Testis (tissue), 2 donors: ENCODE measurements at regions not wholly inside any gene's neighbourhood (a gene's known extent, or its start where the extent isn't known, plus 50 kb on each side); places are given as distances from the start of the nearest gene placed in this dataset.
A peak's percentile ranks its signal among the peaks of the same experiment; 100 is the strongest.

Experiments used
- DNase-seq: peaks from one replicate; pipeline ENCODE4 v3.0.0-alpha.2; 2019
- H3K27ac ChIP-seq, 2 donors: fragments of 200-600 bp; sonication (generic); one replicate each; pipeline ENCODE4 v1.5.1; 2019
- H3K27me3 ChIP-seq: fragments of 200-600 bp; sonication (generic); one replicate; pipeline ENCODE4 v1.5.1; 2019
- H3K36me3 ChIP-seq: fragments of 200-600 bp; sonication (generic); one replicate; pipeline ENCODE4 v1.5.1; 2017; ENCODE audit warnings: low read depth; ENCODE audit errors: missing control alignments
- H3K4me1 ChIP-seq: fragments of 200-600 bp; sonication (generic); one replicate; pipeline ENCODE4 v1.5.1; 2019
- H3K4me3 ChIP-seq, 2 donors: fragments of 200-600 bp; sonication (generic); one replicate each; pipeline ENCODE4 v1.5.1; 2017 to 2019
- H3K9me3 ChIP-seq: fragments of 200-600 bp; sonication (generic); one replicate; pipeline ENCODE4 v1.5.1; 2017
- POLR2A ChIP-seq: fragments of 450-650 bp; IDR thresholded peaks from one replicate; pipeline ENCODE4 v1.6.1; 2017; ENCODE audit warnings: antibody characterized with exemption, mild to moderate bottlenecking, moderate library complexity
- WGBS, 2 donors: methylation state at CpG; one replicate each; pipeline ENCODE4 v1.1.5; 2018; 5-methylcytosine and 5-hydroxymethylcytosine counted together
- intact Hi-C: fragments of 100-400 bp; cut with DNase I; formaldehyde crosslinking; loops from one replicate; pipeline ENCODE4 v1.15.1; 2023; ENCODE audit warnings: low total_unique reads
- TF ChIP-seq, protein P1 (sequence below), 3 experiments: fragments of 450-650 bp in 2 of 3; fragments of 200-600 bp in 1 of 3; sonication (generic) in 1 of 3; IDR thresholded peaks; one replicate each; pipeline ENCODE4 v1.5.1; 2016 to 2019; ENCODE audit warnings: antibody characterized with exemption in 3 of 3, mild to moderate bottlenecking in 2 of 3, moderate library complexity in 1 of 3

DNA sequence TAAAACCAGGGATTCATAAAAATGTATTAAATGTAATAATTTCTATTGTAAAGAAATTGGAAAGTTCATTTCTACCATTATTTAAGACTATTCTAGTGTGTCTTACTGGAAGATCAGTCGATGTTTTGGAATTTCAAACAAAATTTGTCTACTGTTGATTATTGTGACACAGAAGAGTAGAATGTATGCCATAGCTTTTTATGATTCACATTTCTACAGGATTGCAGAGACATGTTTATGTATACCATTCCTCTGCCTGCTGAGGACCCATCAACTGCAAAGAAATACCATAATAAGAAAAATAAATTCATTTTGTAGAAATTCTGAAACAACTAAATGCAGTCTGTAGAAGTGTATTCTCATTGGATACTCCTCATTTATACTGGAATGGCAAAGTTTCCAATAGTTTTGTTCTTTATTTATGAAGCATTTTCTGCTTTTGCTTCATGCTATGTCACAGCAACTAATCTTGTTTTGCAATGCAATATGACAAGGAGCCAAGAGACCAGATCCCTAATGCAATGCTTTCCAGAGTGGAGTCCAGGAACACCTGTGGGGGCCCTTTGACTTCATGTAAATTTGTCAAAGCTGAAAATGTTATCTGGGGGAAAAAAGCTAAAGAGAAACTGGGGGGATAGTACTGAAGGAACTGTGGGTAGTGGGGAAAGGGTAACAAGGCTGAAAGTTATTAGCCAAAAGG, 172.9 kb upstream of the LRIG3 start:
- TF ChIP-seq, protein P1, sequence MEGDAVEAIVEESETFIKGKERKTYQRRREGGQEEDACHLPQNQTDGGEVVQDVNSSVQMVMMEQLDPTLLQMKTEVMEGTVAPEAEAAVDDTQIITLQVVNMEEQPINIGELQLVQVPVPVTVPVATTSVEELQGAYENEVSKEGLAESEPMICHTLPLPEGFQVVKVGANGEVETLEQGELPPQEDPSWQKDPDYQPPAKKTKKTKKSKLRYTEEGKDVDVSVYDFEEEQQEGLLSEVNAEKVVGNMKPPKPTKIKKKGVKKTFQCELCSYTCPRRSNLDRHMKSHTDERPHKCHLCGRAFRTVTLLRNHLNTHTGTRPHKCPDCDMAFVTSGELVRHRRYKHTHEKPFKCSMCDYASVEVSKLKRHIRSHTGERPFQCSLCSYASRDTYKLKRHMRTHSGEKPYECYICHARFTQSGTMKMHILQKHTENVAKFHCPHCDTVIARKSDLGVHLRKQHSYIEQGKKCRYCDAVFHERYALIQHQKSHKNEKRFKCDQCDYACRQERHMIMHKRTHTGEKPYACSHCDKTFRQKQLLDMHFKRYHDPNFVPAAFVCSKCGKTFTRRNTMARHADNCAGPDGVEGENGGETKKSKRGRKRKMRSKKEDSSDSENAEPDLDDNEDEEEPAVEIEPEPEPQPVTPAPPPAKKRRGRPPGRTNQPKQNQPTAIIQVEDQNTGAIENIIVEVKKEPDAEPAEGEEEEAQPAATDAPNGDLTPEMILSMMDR (IDR thresholded peaks at IDR 0.05): no peak
- TF ChIP-seq POLR2A: no peak
- no peak for DNase-seq
- WGBS, 2 donors: 97 to 100% methylated on average over 1 of the region's 1 CpG
- Histone ChIP-seq H3K36me3 (no peaks in the 10 kb centered on the region), H3K27me3 (no peaks in the 10 kb centered on the region), H3K4me3 (no peak overlapping the region), H3K27ac (no peak overlapping the region), H3K4me1 (no peaks in the 10 kb centered on the region), H3K9me3 (no peaks in the 10 kb centered on the region)
- intact Hi-C loops: no loop called here

- Histone ChIP-seq H3K9me3 (no peaks in the 10 kb centered on the region), H3K27me3 (no peaks in the 10 kb centered on the region), H3K4me1 (no peaks in the 10 kb centered on the region), H3K27ac (no peak overlapping the region), H3K36me3 (no peaks in the 10 kb centered on the region), H3K4me3 (no peak overlapping the region)
- no peak for DNase-seq
- intact Hi-C loops: loop anchor here (10.0 kb wide), 1 partner anchor 544 kb away; no protein-coding TSS in a partner anchor
- TF ChIP-seq POLR2A: no peak
- TF ChIP-seq, protein P1 (IDR thresholded peaks at IDR 0.05): no peak
- 70 to 73% methylated on average over 5 of the region's 5 CpGs for WGBS, 2 donors
Measured at GRCh38 chr12:59088673-59089072, 168.4 kb upstream of the LRIG3 start.

GRCh38 chr12:59087691-59088090, 167.4 kb upstream of the LRIG3 start:
- H3K4me1 ChIP-seq: no peaks in the 10 kb centered on the region
- no peak for DNase-seq
- TF ChIP-seq POLR2A: no peak
- TF ChIP-seq, protein P1 (IDR thresholded peaks at IDR 0.05): no peak
- H3K9me3 ChIP-seq: no peaks in the 10 kb centered on the region
- no peak overlapping the region for H3K27ac ChIP-seq
- H3K36me3 ChIP-seq: no peaks in the 10 kb centered on the region
- no peak overlapping the region for H3K4me3 ChIP-seq
- intact Hi-C loops: loop anchor here (10.0 kb wide), 1 partner anchor 543 kb away; no protein-coding TSS in a partner anchor
- WGBS, 2 donors: 68 to 71% methylated on average over 3 of the region's 3 CpGs
- H3K27me3 ChIP-seq: no peaks in the 10 kb centered on the region

DNA sequence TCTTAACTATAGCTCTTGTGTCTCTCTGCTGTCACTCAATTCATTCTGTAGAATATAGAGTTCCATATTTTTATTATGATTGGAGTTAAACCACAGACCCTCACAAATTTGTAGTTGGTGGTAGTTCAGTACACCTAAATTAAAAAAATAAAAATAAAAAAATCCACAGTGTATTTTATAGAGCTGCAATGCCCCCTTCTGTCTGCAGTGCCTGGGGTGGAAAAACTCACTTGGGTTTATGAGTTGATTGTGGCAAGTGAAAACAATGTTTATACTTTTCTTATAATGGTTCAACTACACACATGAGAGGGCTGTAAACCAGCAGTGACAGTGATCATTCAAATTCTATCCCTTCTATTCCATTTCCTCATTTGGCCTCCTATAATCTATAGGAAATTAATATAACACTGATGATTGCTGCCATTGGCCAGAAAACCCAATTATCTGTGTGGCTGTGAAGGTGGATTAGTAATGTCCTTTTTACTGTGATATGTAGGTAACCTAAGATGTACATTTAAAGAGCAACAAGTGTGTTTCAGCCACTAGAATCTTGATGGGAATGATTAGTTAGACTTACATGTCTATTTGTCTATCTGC, 166.9 kb upstream of the LRIG3 start:
- no peaks in the 10 kb centered on the region for H3K36me3 ChIP-seq
- DNase-seq: no peak

More for the DNA sequence above, 166.9 kb upstream of the LRIG3 start:
- H3K4me3 ChIP-seq: no peak overlapping the region
- no peaks in the 10 kb centered on the region for H3K4me1 ChIP-seq
- no peaks in the 10 kb centered on the region for H3K27me3 ChIP-seq
- intact Hi-C loops: loop anchor here (10.0 kb wide), 1 partner anchor 542 kb away; no protein-coding TSS in a partner anchor
- no peaks in the 10 kb centered on the region for H3K9me3 ChIP-seq
- no peak overlapping the region for H3K27ac ChIP-seq
- no peak for TF ChIP-seq POLR2A
- TF ChIP-seq, protein P1 (IDR thresholded peaks at IDR 0.05): peak in 2 of 3 experiments; percentile 23 to 24
